Embryonic facial prominence (tissue), 1 donor: ENCODE measurements at regions not wholly inside any gene's neighbourhood (a gene's known extent, or its start where the extent isn't known, plus 50 kb on each side); places are given as distances from the start of the nearest gene placed in this dataset.
"Not testable (repeated sequence)": the region's sequence is repeated elsewhere in the genome, so short reads cannot be mapped to it uniquely, and the experiment has no call there.

Source experiments
- DNase-seq: peaks from one replicate; pipeline ENCODE4 v3.0.0-alpha.2; 2016; ENCODE audit errors: extremely low spot score

GRCh38 chr10:58068809-58069208 lies 198.9 kb downstream of the IPMK start:
- DNase-seq = no peak

GRCh38 chr10:58066979-58067378 lies 200.7 kb downstream of the IPMK start:
- no peak for DNase-seq

- DNase-seq = no peak
Measured at GRCh38 chr10:58066126-58066525, 201.6 kb downstream of the IPMK start.

GRCh38 chr10:58065529-58065815 lies 202.2 kb downstream of the IPMK start:
- no peak for DNase-seq

GRCh38 chr10:58064714-58065528 lies 202.8 kb downstream of the IPMK start:
- peak; percentile 24 for DNase-seq

- DNase-seq = no peak
Measured at GRCh38 chr10:58063861-58064480, 203.7 kb downstream of the IPMK start.

- DNase-seq = not testable (repeated sequence)
Measured at GRCh38 chr10:58058683-58059082, 209.0 kb downstream of the IPMK start.

GRCh38 chr10:58054881-58055280 lies 212.8 kb downstream of the IPMK start:
- DNase-seq = no peak

GRCh38 chr10:58052772-58053171 lies 214.9 kb downstream of the IPMK start:
- DNase-seq = no peak

GRCh38 chr10:58050575-58050974 lies 217.1 kb downstream of the IPMK start:
- DNase-seq = no peak

GRCh38 chr10:58048936-58049335 lies 218.8 kb downstream of the IPMK start:
- no peak for DNase-seq

- DNase-seq = no peak
Measured at GRCh38 chr10:58044072-58044471, 223.6 kb downstream of the IPMK start.

- DNase-seq = no peak
Measured at GRCh38 chr10:58041901-58042300, 225.8 kb downstream of the IPMK start.

GRCh38 chr10:58030208-58030607 lies 237.5 kb downstream of the IPMK start:
- no peak for DNase-seq

- no peak for DNase-seq
Measured at GRCh38 chr10:58028597-58029366, 238.9 kb downstream of the IPMK start.

- DNase-seq = no peak
Measured at GRCh38 chr10:58027426-58027825, 240.3 kb downstream of the IPMK start.

GRCh38 chr10:58026036-58026435 lies 241.7 kb downstream of the IPMK start:
- no peak for DNase-seq

GRCh38 chr10:58023341-58024073 lies 244.2 kb downstream of the IPMK start:
- DNase-seq = no peak

- no peak for DNase-seq
Measured at GRCh38 chr10:58019863-58020537, 247.7 kb downstream of the IPMK start.

GRCh38 chr10:58017719-58018367 lies 249.9 kb downstream of the IPMK start:
- no peak for DNase-seq

GRCh38 chr10:58016614-58017013 lies 251.1 kb downstream of the IPMK start:
- no peak for DNase-seq
